ENCODE measurements at regions not wholly inside any gene's neighbourhood (a gene's known extent, or its start where the extent isn't known, plus 50 kb on each side); places are given as distances from the start of the nearest gene placed in this dataset.

DNA sequence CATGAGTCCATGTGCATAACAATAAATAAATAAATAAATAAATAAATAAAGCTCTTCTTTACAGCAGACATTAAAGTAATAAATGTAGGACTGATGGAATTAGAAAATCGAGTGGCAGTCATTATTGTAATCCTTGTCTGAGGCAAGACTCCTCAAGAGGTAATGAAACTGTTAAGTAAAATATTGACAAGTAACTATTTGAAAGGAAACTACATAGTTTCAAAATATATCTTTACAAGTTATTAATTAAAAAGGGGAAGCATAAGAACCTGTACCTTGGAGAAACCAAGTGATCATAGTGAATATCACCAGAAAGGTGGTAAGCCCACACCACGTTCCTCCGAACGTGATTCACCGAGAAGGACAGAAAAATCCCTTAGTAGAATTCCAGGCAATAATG is 285.6 kb upstream of the SORCS1 start:
- no peaks in the 10 kb centered on the region for H3K4me1 ChIP-seq (ENCODE audit: control insufficient read depth in 1 of 2, insufficient read depth in 2 of 2, low read length in 2 of 2)
- H3K9me3 ChIP-seq (ENCODE audit: control insufficient read depth in 1 of 2, low read length in 2 of 2), result no peaks in the 10 kb centered on the region

GRCh38 chr10:107444443-107444842 is 279.9 kb upstream of the SORCS1 start:
- no peaks in the 10 kb centered on the region for H3K36me3 ChIP-seq (ENCODE audit: control insufficient read depth in 1 of 2, insufficient read depth in 2 of 2, low read length in 2 of 2)
- H3K4me3 ChIP-seq (ENCODE audit: low read depth in 1 of 2, low read length in 2 of 2), result no peak overlapping the region
- H3K9me3 ChIP-seq (ENCODE audit: control insufficient read depth in 1 of 2, low read length in 2 of 2), result no peaks in the 10 kb centered on the region
- H3K9ac ChIP-seq (ENCODE audit: low read depth in 1 of 2, low read length in 2 of 2), result no peak overlapping the region
- H3K27ac ChIP-seq (ENCODE audit: low read depth, low read length), result no peak overlapping the region
- no peaks in the 10 kb centered on the region for H3K4me1 ChIP-seq (ENCODE audit: control insufficient read depth in 1 of 2, insufficient read depth in 2 of 2, low read length in 2 of 2)
- H3K27me3 ChIP-seq (ENCODE audit: control insufficient read depth in 1 of 2, insufficient read depth in 2 of 2, low read length in 2 of 2), result no peaks in the 10 kb centered on the region

More for the DNA sequence above, 285.6 kb upstream of the SORCS1 start:
- Histone ChIP-seq H3K4me3 (ENCODE audit: low read depth in 1 of 2, low read length in 2 of 2) (no peak overlapping the region), H3K27me3 (ENCODE audit: control insufficient read depth in 1 of 2, insufficient read depth in 2 of 2, low read length in 2 of 2) (no peaks in the 10 kb centered on the region), H3K9ac (ENCODE audit: low read depth in 1 of 2, low read length in 2 of 2) (no peak overlapping the region), H3K27ac (ENCODE audit: low read depth, low read length) (no peak overlapping the region), H3K36me3 (ENCODE audit: control insufficient read depth in 1 of 2, insufficient read depth in 2 of 2, low read length in 2 of 2) (no peaks in the 10 kb centered on the region)

- Histone ChIP-seq H3K9ac (ENCODE audit: low read depth in 1 of 2, low read length in 2 of 2) (no peak overlapping the region), H3K4me3 (ENCODE audit: low read depth in 1 of 2, low read length in 2 of 2) (no peak overlapping the region), H3K9me3 (ENCODE audit: control insufficient read depth in 1 of 2, low read length in 2 of 2) (no peaks in the 10 kb centered on the region), H3K27me3 (ENCODE audit: control insufficient read depth in 1 of 2, insufficient read depth in 2 of 2, low read length in 2 of 2) (no peaks in the 10 kb centered on the region), H3K36me3 (ENCODE audit: control insufficient read depth in 1 of 2, insufficient read depth in 2 of 2, low read length in 2 of 2) (no peaks in the 10 kb centered on the region), H3K4me1 (ENCODE audit: control insufficient read depth in 1 of 2, insufficient read depth in 2 of 2, low read length in 2 of 2) (no peaks in the 10 kb centered on the region), H3K27ac (ENCODE audit: low read depth, low read length) (no peak overlapping the region)
These were observed 279.3 kb upstream of the SORCS1 start for GRCh38 chr10:107443813-107444212.

GRCh38 chr10:107443326-107443725 is 278.8 kb upstream of the SORCS1 start:
- Histone ChIP-seq H3K4me3 (ENCODE audit: low read depth in 1 of 2, low read length in 2 of 2) (no peak overlapping the region), H3K36me3 (ENCODE audit: control insufficient read depth in 1 of 2, insufficient read depth in 2 of 2, low read length in 2 of 2) (no peaks in the 10 kb centered on the region), H3K27me3 (ENCODE audit: control insufficient read depth in 1 of 2, insufficient read depth in 2 of 2, low read length in 2 of 2) (no peaks in the 10 kb centered on the region), H3K9me3 (ENCODE audit: control insufficient read depth in 1 of 2, low read length in 2 of 2) (no peaks in the 10 kb centered on the region), H3K9ac (ENCODE audit: low read depth in 1 of 2, low read length in 2 of 2) (no peak overlapping the region), H3K4me1 (ENCODE audit: control insufficient read depth in 1 of 2, insufficient read depth in 2 of 2, low read length in 2 of 2) (no peaks in the 10 kb centered on the region), H3K27ac (ENCODE audit: low read depth, low read length) (no peak overlapping the region)

GRCh38 chr10:107442035-107442505 is 277.6 kb upstream of the SORCS1 start:
- Histone ChIP-seq H3K27me3 (ENCODE audit: control insufficient read depth in 1 of 2, insufficient read depth in 2 of 2, low read length in 2 of 2) (no peaks in the 10 kb centered on the region), H3K4me3 (ENCODE audit: low read depth in 1 of 2, low read length in 2 of 2) (no peak overlapping the region), H3K4me1 (ENCODE audit: control insufficient read depth in 1 of 2, insufficient read depth in 2 of 2, low read length in 2 of 2) (no peaks in the 10 kb centered on the region), H3K27ac (ENCODE audit: low read depth, low read length) (no peak overlapping the region), H3K36me3 (ENCODE audit: control insufficient read depth in 1 of 2, insufficient read depth in 2 of 2, low read length in 2 of 2) (no peaks in the 10 kb centered on the region), H3K9ac (ENCODE audit: low read depth in 1 of 2, low read length in 2 of 2) (no peak overlapping the region), H3K9me3 (ENCODE audit: control insufficient read depth in 1 of 2, low read length in 2 of 2) (no peaks in the 10 kb centered on the region)

- H3K4me1 ChIP-seq (ENCODE audit: control insufficient read depth in 1 of 2, insufficient read depth in 2 of 2, low read length in 2 of 2), result no peaks in the 10 kb centered on the region
These were observed 276.2 kb upstream of the SORCS1 start for GRCh38 chr10:107440741-107441140.

DNA sequence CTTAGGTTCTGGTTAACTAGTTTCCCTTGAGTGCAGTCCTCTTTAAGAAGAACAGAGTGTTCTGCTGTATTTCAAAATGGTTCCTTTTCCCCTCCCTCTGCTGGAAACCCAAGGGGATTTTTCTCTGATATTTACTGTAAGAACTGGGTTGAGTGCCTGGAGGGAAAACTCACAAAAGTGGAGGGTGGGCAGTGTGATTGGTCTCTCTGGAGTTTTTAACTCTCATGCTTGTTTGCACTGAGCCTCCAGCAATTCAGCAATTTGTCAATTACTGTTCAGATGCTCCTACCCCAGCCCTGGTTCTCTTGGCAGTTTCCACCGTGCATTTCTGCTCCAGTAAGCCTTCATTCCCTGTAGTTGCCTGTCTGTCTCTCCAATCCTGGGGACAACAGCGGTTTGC is 273.4 kb upstream of the SORCS1 start:
- no peaks in the 10 kb centered on the region for H3K36me3 ChIP-seq (ENCODE audit: control insufficient read depth in 1 of 2, insufficient read depth in 2 of 2, low read length in 2 of 2)
- H3K4me1 ChIP-seq (ENCODE audit: control insufficient read depth in 1 of 2, insufficient read depth in 2 of 2, low read length in 2 of 2), result no peaks in the 10 kb centered on the region
- no peak overlapping the region for H3K4me3 ChIP-seq (ENCODE audit: low read depth in 1 of 2, low read length in 2 of 2)
- no peak overlapping the region for H3K9ac ChIP-seq (ENCODE audit: low read depth in 1 of 2, low read length in 2 of 2)
- no peaks in the 10 kb centered on the region for H3K27me3 ChIP-seq (ENCODE audit: control insufficient read depth in 1 of 2, insufficient read depth in 2 of 2, low read length in 2 of 2)
- no peaks in the 10 kb centered on the region for H3K9me3 ChIP-seq (ENCODE audit: control insufficient read depth in 1 of 2, low read length in 2 of 2)
- no peak overlapping the region for H3K27ac ChIP-seq (ENCODE audit: low read depth, low read length)

More at GRCh38 chr10:107440741-107441140, 276.2 kb upstream of the SORCS1 start:
- Histone ChIP-seq H3K9ac (ENCODE audit: low read depth in 1 of 2, low read length in 2 of 2) (no peak overlapping the region), H3K9me3 (ENCODE audit: control insufficient read depth in 1 of 2, low read length in 2 of 2) (no peaks in the 10 kb centered on the region), H3K27me3 (ENCODE audit: control insufficient read depth in 1 of 2, insufficient read depth in 2 of 2, low read length in 2 of 2) (no peaks in the 10 kb centered on the region), H3K27ac (ENCODE audit: low read depth, low read length) (no peak overlapping the region), H3K36me3 (ENCODE audit: control insufficient read depth in 1 of 2, insufficient read depth in 2 of 2, low read length in 2 of 2) (no peaks in the 10 kb centered on the region), H3K4me3 (ENCODE audit: low read depth in 1 of 2, low read length in 2 of 2) (no peak overlapping the region)

DNA sequence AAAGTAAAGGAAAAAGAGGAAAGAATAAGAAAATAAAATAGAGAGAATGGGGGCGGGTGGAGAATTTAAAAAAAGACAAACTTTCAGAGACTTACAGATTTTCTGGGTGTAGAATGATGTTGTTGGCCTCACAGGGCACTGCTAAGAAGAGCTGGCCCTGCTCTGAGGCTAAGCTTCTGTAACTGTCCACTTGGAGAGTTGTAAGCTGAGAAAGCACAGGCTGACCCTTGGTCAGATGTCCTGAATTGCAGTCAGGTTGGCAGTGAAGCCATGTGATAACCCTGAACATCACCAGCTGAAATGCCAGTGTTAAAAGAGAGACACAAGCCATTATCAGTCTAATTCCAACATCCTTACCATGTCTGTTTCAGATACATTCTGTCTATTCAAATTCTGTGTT is 272.1 kb upstream of the SORCS1 start:
- H3K4me3 ChIP-seq (ENCODE audit: low read depth in 1 of 2, low read length in 2 of 2), result no peak overlapping the region
- no peak overlapping the region for H3K9ac ChIP-seq (ENCODE audit: low read depth in 1 of 2, low read length in 2 of 2)
- no peaks in the 10 kb centered on the region for H3K27me3 ChIP-seq (ENCODE audit: control insufficient read depth in 1 of 2, insufficient read depth in 2 of 2, low read length in 2 of 2)
- no peak overlapping the region for H3K27ac ChIP-seq (ENCODE audit: low read depth, low read length)
- no peaks in the 10 kb centered on the region for H3K36me3 ChIP-seq (ENCODE audit: control insufficient read depth in 1 of 2, insufficient read depth in 2 of 2, low read length in 2 of 2)
- H3K4me1 ChIP-seq (ENCODE audit: control insufficient read depth in 1 of 2, insufficient read depth in 2 of 2, low read length in 2 of 2), result no peaks in the 10 kb centered on the region
- no peaks in the 10 kb centered on the region for H3K9me3 ChIP-seq (ENCODE audit: control insufficient read depth in 1 of 2, low read length in 2 of 2)

DNA sequence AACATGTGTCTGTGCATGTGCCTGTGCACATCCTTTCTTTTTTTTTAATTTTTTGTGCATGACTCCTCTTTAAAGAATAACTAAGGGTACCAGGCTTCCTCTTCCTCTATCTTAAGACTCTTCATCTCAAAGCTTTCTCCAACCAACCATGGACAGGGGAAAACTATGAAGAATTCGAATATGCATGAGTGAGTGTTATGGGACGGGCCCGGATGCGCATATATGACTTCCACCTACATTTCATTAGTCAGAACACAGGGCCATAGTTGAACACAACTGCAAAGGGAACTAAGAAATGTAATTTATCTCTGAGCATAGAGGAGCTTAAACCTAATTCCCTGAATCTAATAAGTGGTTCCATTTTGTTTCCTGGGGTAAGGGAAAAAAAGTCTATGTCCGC is 270.3 kb upstream of the SORCS1 start:
- no peaks in the 10 kb centered on the region for H3K27me3 ChIP-seq (ENCODE audit: control insufficient read depth in 1 of 2, insufficient read depth in 2 of 2, low read length in 2 of 2)
- no peaks in the 10 kb centered on the region for H3K36me3 ChIP-seq (ENCODE audit: control insufficient read depth in 1 of 2, insufficient read depth in 2 of 2, low read length in 2 of 2)
- no peak overlapping the region for H3K27ac ChIP-seq (ENCODE audit: low read depth, low read length)
- H3K4me3 ChIP-seq (ENCODE audit: low read depth in 1 of 2, low read length in 2 of 2), result no peak overlapping the region
- H3K4me1 ChIP-seq (ENCODE audit: control insufficient read depth in 1 of 2, insufficient read depth in 2 of 2, low read length in 2 of 2), result no peaks in the 10 kb centered on the region
- no peak overlapping the region for H3K9ac ChIP-seq (ENCODE audit: low read depth in 1 of 2, low read length in 2 of 2)
- H3K9me3 ChIP-seq (ENCODE audit: control insufficient read depth in 1 of 2, low read length in 2 of 2), result no peaks in the 10 kb centered on the region

DNA sequence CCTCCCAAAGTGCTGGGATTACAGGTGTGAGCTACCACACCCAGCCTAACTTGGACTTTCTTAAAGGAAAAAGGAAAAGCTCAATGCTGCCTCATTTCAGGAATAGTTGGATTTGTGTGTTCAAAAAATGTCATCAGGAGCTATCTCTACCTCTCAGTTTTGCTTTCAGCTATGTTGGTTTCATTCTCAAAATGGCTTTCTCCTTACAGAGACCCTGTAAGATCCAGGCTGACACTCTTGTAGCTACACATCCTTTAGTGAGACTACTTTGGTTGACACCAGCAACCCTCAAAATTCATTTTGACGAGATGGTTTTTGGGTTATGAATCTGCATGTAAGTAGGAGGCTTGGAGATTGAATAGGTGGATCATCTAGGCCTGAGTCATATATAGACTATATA is 269.7 kb upstream of the SORCS1 start:
- H3K9ac ChIP-seq (ENCODE audit: low read depth in 1 of 2, low read length in 2 of 2), result no peak overlapping the region
- H3K9me3 ChIP-seq (ENCODE audit: control insufficient read depth in 1 of 2, low read length in 2 of 2), result no peaks in the 10 kb centered on the region
- H3K27ac ChIP-seq (ENCODE audit: low read depth, low read length), result no peak overlapping the region

GRCh38 chr10:107433605-107434004 is 269.1 kb upstream of the SORCS1 start:
- Histone ChIP-seq H3K27me3 (ENCODE audit: control insufficient read depth in 1 of 2, insufficient read depth in 2 of 2, low read length in 2 of 2) (no peaks in the 10 kb centered on the region), H3K9ac (ENCODE audit: low read depth in 1 of 2, low read length in 2 of 2) (no peak overlapping the region), H3K9me3 (ENCODE audit: control insufficient read depth in 1 of 2, low read length in 2 of 2) (no peaks in the 10 kb centered on the region), H3K27ac (ENCODE audit: low read depth, low read length) (no peak overlapping the region), H3K4me1 (ENCODE audit: control insufficient read depth in 1 of 2, insufficient read depth in 2 of 2, low read length in 2 of 2) (no peaks in the 10 kb centered on the region), H3K36me3 (ENCODE audit: control insufficient read depth in 1 of 2, insufficient read depth in 2 of 2, low read length in 2 of 2) (no peaks in the 10 kb centered on the region), H3K4me3 (ENCODE audit: low read depth in 1 of 2, low read length in 2 of 2) (no peak overlapping the region)

More for the DNA sequence above, 269.7 kb upstream of the SORCS1 start:
- Histone ChIP-seq H3K4me3 (ENCODE audit: low read depth in 1 of 2, low read length in 2 of 2) (no peak overlapping the region), H3K36me3 (ENCODE audit: control insufficient read depth in 1 of 2, insufficient read depth in 2 of 2, low read length in 2 of 2) (no peaks in the 10 kb centered on the region), H3K27me3 (ENCODE audit: control insufficient read depth in 1 of 2, insufficient read depth in 2 of 2, low read length in 2 of 2) (no peaks in the 10 kb centered on the region), H3K4me1 (ENCODE audit: control insufficient read depth in 1 of 2, insufficient read depth in 2 of 2, low read length in 2 of 2) (no peaks in the 10 kb centered on the region)

All from duodenal mucosa (tissue), 2 donors.